ENCODE measurements at regions not wholly inside any gene's neighbourhood (a gene's known extent, or its start where the extent isn't known, plus 50 kb on each side); places are given as distances from the start of the nearest gene placed in this dataset.

- H3K4me1 ChIP-seq (ENCODE audit: control insufficient read depth in 1 of 2, insufficient read depth in 2 of 2, low read length in 2 of 2) = no peaks in the 10 kb centered on the region
- no peak overlapping the region for H3K4me3 ChIP-seq (replicated peaks in 1 of 3; ENCODE audit: low read depth in 2 of 3, low read length in 3 of 3)
- Mint-ChIP-seq H3K4me3 (no peak overlapping the region), H3K4me1 (no peaks in the 10 kb centered on the region), H3K9me3 (peaks cover 0 to 1% (median 0%) of the 10 kb centered on the region in 7 donors), H3K27ac (no peak overlapping the region), H3K36me3 (no peaks in the 10 kb centered on the region), H3K27me3 (ENCODE audit: low read depth in 3 of 3) (peaks cover 0 to 1% (median 0%) of the 10 kb centered on the region in 3 donors)
- intact Hi-C loops (cut with micrococcal nuclease) = no loop called here
- no peaks in the 10 kb centered on the region for H3K27me3 ChIP-seq (ENCODE audit: control insufficient read depth in 2 of 2, insufficient read depth in 2 of 2, low read length in 2 of 2)
- H2AFZ ChIP-seq (ENCODE audit: insufficient read depth, low read depth, low read length, poor library complexity, severe bottlenecking) = no peak overlapping the region
- H3K79me2 ChIP-seq (ENCODE audit: insufficient read depth, low read length) = no peaks in the 10 kb centered on the region
- H3K27ac ChIP-seq (ENCODE audit: low read depth in 1 of 2, low read length in 2 of 2) = no peak overlapping the region
- no peak for DNase-seq
- no peaks in the 10 kb centered on the region for H3K9me3 ChIP-seq (replicated peaks in 1 of 2; ENCODE audit: control insufficient read depth in 1 of 2, insufficient read depth in 1 of 2, low read length in 2 of 2)
- H3K4me2 ChIP-seq (replicated peaks; ENCODE audit: extremely low read depth, low read length, poor library complexity, severe bottlenecking) = no peak overlapping the region
- no peak for TF ChIP-seq CTCF (IDR thresholded peaks at IDR 0.05)
- WGBS (ENCODE audit: insufficient coverage) = no CpG with 5 or more reads among the region's 1 CpG
- H3K36me3 ChIP-seq (replicated peaks in 1 of 2; ENCODE audit: control insufficient read depth in 1 of 2, insufficient read depth in 2 of 2, low read length in 2 of 2) = no peaks in the 10 kb centered on the region
- no peaks in the 10 kb centered on the region for H4K20me1 ChIP-seq (ENCODE audit: insufficient read depth, low read length)
- no peak overlapping the region for H3K9ac ChIP-seq (ENCODE audit: insufficient read depth, low read length, poor library complexity, severe bottlenecking)
These were observed 797.5 kb upstream of the POU3F3 start for GRCh38 chr2:104056451-104056850.

GRCh38 chr2:104068665-104069064 is 785.2 kb upstream of the POU3F3 start:
- Histone ChIP-seq H2AFZ (ENCODE audit: insufficient read depth, low read depth, low read length, poor library complexity, severe bottlenecking) (no peak overlapping the region), H4K20me1 (ENCODE audit: insufficient read depth, low read length) (no peaks in the 10 kb centered on the region), H3K79me2 (ENCODE audit: insufficient read depth, low read length) (no peaks in the 10 kb centered on the region), H3K4me1 (ENCODE audit: control insufficient read depth in 1 of 2, insufficient read depth in 2 of 2, low read length in 2 of 2) (no peaks in the 10 kb centered on the region), H3K4me3 (replicated peaks in 1 of 3; ENCODE audit: low read depth in 2 of 3, low read length in 3 of 3) (no peak overlapping the region), H3K4me2 (replicated peaks; ENCODE audit: extremely low read depth, low read length, poor library complexity, severe bottlenecking) (no peak overlapping the region), H3K9me3 (replicated peaks in 1 of 2; ENCODE audit: control insufficient read depth in 1 of 2, insufficient read depth in 1 of 2, low read length in 2 of 2) (no peaks in the 10 kb centered on the region), H3K9ac (ENCODE audit: insufficient read depth, low read length, poor library complexity, severe bottlenecking) (no peak overlapping the region), H3K27ac (ENCODE audit: low read depth in 1 of 2, low read length in 2 of 2) (no peak overlapping the region), H3K36me3 (replicated peaks in 1 of 2; ENCODE audit: control insufficient read depth in 1 of 2, insufficient read depth in 2 of 2, low read length in 2 of 2) (no peaks in the 10 kb centered on the region), H3K27me3 (ENCODE audit: control insufficient read depth in 2 of 2, insufficient read depth in 2 of 2, low read length in 2 of 2) (no peaks in the 10 kb centered on the region)
- no peak for DNase-seq
- Mint-ChIP-seq H3K36me3 (no peaks in the 10 kb centered on the region), H3K9me3 (peaks cover 0 to 4% (median 0%) of the 10 kb centered on the region in 7 donors), H3K27ac (no peak overlapping the region), H3K4me3 (no peak overlapping the region), H3K4me1 (no peaks in the 10 kb centered on the region), H3K27me3 (ENCODE audit: low read depth in 3 of 3) (no peaks in the 10 kb centered on the region)
- intact Hi-C loops (cut with micrococcal nuclease) = no loop called here
- WGBS (ENCODE audit: insufficient coverage) = no CpG with 5 or more reads among the region's 2 CpGs
- no peak for TF ChIP-seq CTCF (IDR thresholded peaks at IDR 0.05)
